ENCODE measurements at regions not wholly inside any gene's neighbourhood (a gene's known extent, or its start where the extent isn't known, plus 50 kb on each side); places are given as distances from the start of the nearest gene placed in this dataset.

GRCh38 chr9:81480828-81481604 is 208.3 kb downstream of the TLE1 start:
- DNase-seq: no peak

- DNase-seq: no peak
Measured at GRCh38 chr9:81479573-81479972, 209.8 kb downstream of the TLE1 start.

- DNase-seq: no peak
Measured at GRCh38 chr9:81477669-81478068, 211.7 kb downstream of the TLE1 start.

- DNase-seq: no peak
Measured at GRCh38 chr9:81476813-81477490, 212.4 kb downstream of the TLE1 start.

- DNase-seq: no peak
Measured at GRCh38 chr9:81474792-81475191, 214.6 kb downstream of the TLE1 start.

DNA sequence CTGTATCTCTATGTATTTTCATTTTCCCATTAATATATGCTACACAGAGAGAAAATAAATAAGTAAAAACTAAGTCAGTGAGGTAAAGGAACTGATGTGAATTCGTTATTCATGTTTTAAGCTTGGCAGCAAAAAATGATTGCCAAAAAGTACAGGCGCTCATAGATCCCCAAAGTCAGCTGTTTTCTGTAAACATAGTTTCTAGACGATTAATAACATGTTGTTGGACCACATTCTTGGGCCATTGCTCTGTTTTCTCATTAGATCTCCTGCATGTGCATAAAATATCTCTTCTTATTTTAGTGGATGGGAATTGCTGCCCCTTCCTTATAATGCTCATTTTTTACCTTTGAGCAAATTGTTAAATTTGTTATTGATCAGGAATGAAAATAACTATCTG is 215.2 kb downstream of the TLE1 start:
- DNase-seq: no peak

DNA sequence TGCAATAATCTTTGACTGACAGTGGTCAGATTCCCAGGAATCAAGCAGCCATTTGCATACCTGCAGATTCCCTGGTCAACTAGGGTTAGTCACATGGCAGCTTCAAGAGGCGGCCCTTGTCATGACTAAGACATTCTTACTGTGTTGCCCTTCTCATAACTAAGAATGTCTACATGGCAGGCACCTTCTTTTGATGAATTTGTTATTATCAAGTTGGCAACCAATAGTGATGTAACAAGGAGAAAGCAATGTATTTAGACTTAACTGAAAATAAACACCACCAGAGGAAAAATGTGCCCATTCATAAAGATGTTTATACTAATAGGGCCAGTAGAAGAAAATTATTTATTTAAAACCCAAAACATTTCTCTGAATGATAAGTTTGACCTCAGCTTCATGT is 215.6 kb downstream of the TLE1 start:
- DNase-seq: no peak

DNA sequence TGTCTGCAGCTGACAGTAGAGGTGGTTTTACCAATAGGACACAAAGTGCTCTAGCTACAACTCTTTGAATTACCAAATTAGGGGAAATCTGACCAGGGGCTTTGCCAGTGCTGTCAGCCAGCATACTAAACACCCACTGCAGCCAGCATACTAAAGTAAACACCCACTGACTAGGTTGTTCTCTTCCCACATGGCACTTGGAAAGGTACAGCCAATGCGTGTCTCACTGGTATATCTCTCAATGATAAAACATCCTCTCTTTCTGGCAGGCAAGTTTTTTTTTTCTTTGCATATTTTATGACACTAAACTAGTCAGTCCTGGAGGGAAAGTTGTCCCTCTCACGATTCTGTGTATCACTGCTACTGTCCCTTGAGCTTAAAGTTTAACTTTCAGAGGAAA is 216.1 kb downstream of the TLE1 start:
- DNase-seq: no peak

- DNase-seq: no peak
Measured at GRCh38 chr9:81472701-81473100, 216.6 kb downstream of the TLE1 start.

- no peak for DNase-seq
Measured at GRCh38 chr9:81470864-81471263, 218.5 kb downstream of the TLE1 start.

- DNase-seq: no peak
Measured at GRCh38 chr9:81468084-81468595, 221.2 kb downstream of the TLE1 start.

- DNase-seq: no peak
Measured at GRCh38 chr9:81466981-81467380, 222.4 kb downstream of the TLE1 start.

GRCh38 chr9:81465468-81466011 is 223.8 kb downstream of the TLE1 start:
- no peak for DNase-seq

- no peak for DNase-seq
Measured at GRCh38 chr9:81462801-81463200, 226.5 kb downstream of the TLE1 start.

GRCh38 chr9:81461196-81461595 is 228.2 kb downstream of the TLE1 start:
- DNase-seq: no peak

DNA sequence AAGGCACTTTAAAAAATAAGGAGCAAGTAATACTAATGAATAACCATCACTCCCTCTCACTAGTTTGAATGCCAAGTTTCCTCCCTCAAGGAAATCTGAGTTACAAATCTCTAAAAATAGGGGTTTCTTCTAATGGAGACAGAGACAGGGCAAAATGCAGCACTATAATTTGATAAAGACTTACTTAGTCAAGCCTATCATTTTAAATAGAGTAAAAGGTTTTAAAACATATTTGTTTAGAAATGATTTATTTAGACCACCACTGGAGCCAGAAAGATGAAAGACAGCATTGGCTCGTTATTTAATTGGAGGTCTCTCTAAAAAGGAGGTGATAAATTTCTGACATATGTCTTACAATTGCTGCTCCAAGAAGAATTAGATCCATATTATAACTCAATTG is 228.7 kb downstream of the TLE1 start:
- no peak for DNase-seq

- no peak for DNase-seq
Measured at GRCh38 chr9:81459591-81459990, 229.8 kb downstream of the TLE1 start.

- no peak for DNase-seq
Measured at GRCh38 chr9:81456431-81457006, 232.8 kb downstream of the TLE1 start.

DNA sequence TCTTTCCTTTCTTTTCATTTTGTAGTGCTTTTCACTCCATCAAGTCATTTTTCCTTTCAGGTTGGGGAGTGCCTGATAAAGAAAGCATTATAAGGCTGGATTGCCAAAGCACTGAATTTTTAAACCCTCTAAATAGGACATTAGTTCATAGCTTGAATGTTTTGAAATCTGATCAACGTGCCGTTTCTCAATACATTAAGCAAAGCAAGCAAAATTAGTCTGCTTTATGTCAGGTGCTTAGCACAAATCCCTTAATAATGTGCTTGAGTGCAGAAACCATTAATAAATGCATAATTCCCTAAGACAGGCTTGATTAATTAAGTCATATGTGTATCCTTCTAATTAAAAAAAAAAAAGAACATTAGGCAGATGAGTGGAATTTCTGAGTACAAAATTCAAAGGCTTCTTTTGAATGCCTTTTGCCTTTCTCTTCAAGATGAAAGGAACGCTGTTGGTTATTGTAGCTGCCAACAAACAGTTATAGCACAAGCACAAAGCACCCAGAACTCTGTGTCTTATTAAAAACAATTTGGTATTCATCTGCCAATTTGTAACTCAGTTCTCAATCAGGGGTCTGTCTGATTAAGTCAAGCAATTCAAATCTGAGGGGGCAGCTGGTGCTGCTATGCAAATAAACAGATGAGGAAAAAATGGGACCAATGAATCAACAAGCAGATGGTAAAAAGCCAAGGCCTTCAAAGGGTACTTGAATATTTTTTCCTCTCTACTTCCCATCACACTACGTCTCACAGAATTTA is 233.7 kb downstream of the TLE1 start:
- DNase-seq: no peak

DNA sequence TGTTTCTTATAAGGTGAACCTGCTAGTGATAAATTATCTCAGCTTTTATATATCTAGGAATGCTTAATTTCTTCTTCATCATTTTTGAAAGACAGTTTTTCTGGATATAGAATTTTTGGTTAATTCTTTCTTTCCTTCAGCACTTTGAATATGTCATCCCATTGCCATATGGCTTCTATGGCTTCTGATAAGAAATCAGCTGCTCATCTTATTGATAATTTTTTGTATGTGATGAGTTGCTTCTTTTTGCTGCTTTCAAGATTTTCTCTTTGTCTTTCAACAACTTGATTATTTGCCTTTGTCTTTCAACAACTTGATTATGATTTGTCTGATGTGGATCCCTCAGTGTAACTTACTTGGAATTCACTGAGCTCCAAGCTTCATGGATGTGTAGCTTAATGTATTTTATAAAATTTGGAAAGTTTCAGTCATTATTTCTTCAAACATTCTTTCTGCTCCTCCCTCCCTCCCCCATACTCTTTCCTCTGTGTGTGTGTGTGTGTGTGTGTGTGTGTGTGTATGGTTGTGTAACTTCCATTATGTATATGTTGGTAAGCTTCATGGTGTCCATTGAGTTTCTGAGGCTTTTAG is 243.9 kb downstream of the TLE1 start:
- no peak for DNase-seq

GRCh38 chr9:81431641-81432040 is 257.7 kb downstream of the TLE1 start:
- no peak for DNase-seq

GRCh38 chr9:81430727-81431126 is 258.6 kb downstream of the TLE1 start:
- no peak for DNase-seq

GRCh38 chr9:81427870-81428269 is 261.5 kb downstream of the TLE1 start:
- no peak for DNase-seq
